HG03159 (cell line): ENCODE measurements at regions not wholly inside any gene's neighbourhood (a gene's known extent, or its start where the extent isn't known, plus 50 kb on each side); places are given as distances from the start of the nearest gene placed in this dataset.

Experiments used
- ATAC-seq: cut with Tn5 transposase; IDR thresholded peaks from one replicate; pipeline ENCODE4 v1.9.1; 2021; ENCODE audit warnings: mild to moderate bottlenecking, moderate library complexity; ENCODE audit not compliant: unreplicated experiment

GRCh38 chr6:48057601-48058000 lies 53.4 kb downstream of the PTCHD4 start:
- ATAC-seq = no peak

GRCh38 chr6:48048451-48049146 lies 62.4 kb downstream of the PTCHD4 start:
- no peak for ATAC-seq

- ATAC-seq = no peak
Observed at GRCh38 chr6:48041894-48042293, 69.1 kb downstream of the PTCHD4 start.

- peak; percentile 63 for ATAC-seq
Observed at GRCh38 chr6:48037946-48038345, 73.1 kb downstream of the PTCHD4 start.

GRCh38 chr6:48036316-48036715 lies 74.7 kb downstream of the PTCHD4 start:
- ATAC-seq = no peak

GRCh38 chr6:48032151-48032550 lies 78.8 kb downstream of the PTCHD4 start:
- no peak for ATAC-seq

- ATAC-seq = no peak
Observed at GRCh38 chr6:48031711-48032110, 79.3 kb downstream of the PTCHD4 start.

- peak; percentile 78 for ATAC-seq
Observed at GRCh38 chr6:48027704-48028435, 83.1 kb downstream of the PTCHD4 start.

GRCh38 chr6:48024956-48025355 lies 86.0 kb downstream of the PTCHD4 start:
- no peak for ATAC-seq

- no peak for ATAC-seq
Observed at GRCh38 chr6:48021904-48022303, 89.1 kb downstream of the PTCHD4 start.

- ATAC-seq = no peak
Observed at GRCh38 chr6:48016020-48016755, 94.8 kb downstream of the PTCHD4 start.

GRCh38 chr6:47992809-47993208 lies 118.2 kb downstream of the PTCHD4 start:
- no peak for ATAC-seq

GRCh38 chr6:47983491-47983890 lies 127.5 kb downstream of the PTCHD4 start:
- no peak for ATAC-seq

- ATAC-seq = no peak
Observed at GRCh38 chr6:47977314-47977713, 133.7 kb downstream of the PTCHD4 start.

- ATAC-seq = no peak
Observed at GRCh38 chr6:47974106-47974505, 136.9 kb downstream of the PTCHD4 start.

- ATAC-seq = no peak
Observed at GRCh38 chr6:47970826-47971225, 140.2 kb downstream of the PTCHD4 start.

GRCh38 chr6:47967843-47968242 lies 143.2 kb downstream of the PTCHD4 start:
- peak; percentile 46 for ATAC-seq

- ATAC-seq = no peak
Observed at GRCh38 chr6:47964969-47965368, 146.0 kb downstream of the PTCHD4 start.

- ATAC-seq = no peak
Observed at GRCh38 chr6:47952640-47953039, 158.4 kb downstream of the PTCHD4 start.

- ATAC-seq = no peak
Observed at GRCh38 chr6:47944846-47945245, 163.0 kb downstream of the OPN5 start.

GRCh38 chr6:47938405-47938804 lies 156.6 kb downstream of the OPN5 start:
- no peak for ATAC-seq

- ATAC-seq = no peak
Observed at GRCh38 chr6:47936820-47937219, 155.0 kb downstream of the OPN5 start.
